Neural cell (in vitro differentiated cells): ENCODE measurements at regions not wholly inside any gene's neighbourhood (a gene's known extent, or its start where the extent isn't known, plus 50 kb on each side); places are given as distances from the start of the nearest gene placed in this dataset.

ENCODE experiments used
- H2AFZ ChIP-seq: fragments of 200-600, 300-800 bp; sonication (generic), shearing (Covaris generic); 2 replicates; pipeline ENCODE4 v1.6.0; 2014; ENCODE audit warnings: low read depth, mild to moderate bottlenecking, antibody characterized with exemption, low read length, moderate library complexity
- H3F3A ChIP-seq: fragments of 200-600 bp; shearing (Covaris generic); 2 replicates; pipeline ENCODE4 v1.6.1; 2016; ENCODE audit warnings: mild to moderate bottlenecking, moderate library complexity, mixed read lengths, antibody characterized with exemption, low read length; ENCODE audit not compliant: insufficient read depth, poor library complexity, severe bottlenecking
- H3K27ac ChIP-seq: fragments of 200-600, 300-800 bp; sonication (generic), shearing (Covaris generic); 2 replicates; pipeline ENCODE4 v1.5.1; 2014; ENCODE audit warnings: mild to moderate bottlenecking, low read length, moderate library complexity
- H3K27me3 ChIP-seq: fragments of 300-800, 200-600 bp; sonication (generic), shearing (Covaris generic); 2 replicates; pipeline ENCODE4 v1.6.0; 2014; ENCODE audit warnings: mild to moderate bottlenecking, low read depth, low read length, moderate library complexity; ENCODE audit not compliant: insufficient read depth
- H3K36me3 ChIP-seq: fragments of 300-800, 200-600 bp; sonication (generic), shearing (Covaris generic); 2 replicates; pipeline ENCODE4 v1.5.1; 2014; ENCODE audit warnings: mild to moderate bottlenecking, antibody characterized with exemption, low read length, moderate library complexity; ENCODE audit not compliant: insufficient read depth
- H3K4me2 ChIP-seq: fragments of 300-800, 200-600 bp; sonication (generic), shearing (Covaris generic); 2 replicates; pipeline ENCODE4 v1.6.0; 2014; ENCODE audit warnings: mild to moderate bottlenecking, low read length
- H3K4me3 ChIP-seq: fragments of 300-800, 200-600 bp; sonication (generic), shearing (Covaris generic); 2 replicates; pipeline ENCODE4 v1.5.1; 2014; ENCODE audit warnings: mild to moderate bottlenecking, low read length, moderate library complexity
- H3K79me2 ChIP-seq: fragments of 200-600 bp; shearing (Covaris generic); replicated peaks from 2 replicates; pipeline ENCODE4 v1.6.0; 2014; ENCODE audit warnings: mild to moderate bottlenecking, low read length, moderate library complexity; ENCODE audit not compliant: insufficient read depth
- H3K9ac ChIP-seq: fragments of 300-800, 200-600 bp; sonication (generic), shearing (Covaris generic); 2 replicates; pipeline ENCODE4 v1.6.1; 2016; ENCODE audit warnings: mild to moderate bottlenecking, low read length, mixed read lengths
- H3K9me2 ChIP-seq: fragments of 200-600 bp; shearing (Covaris generic); 2 replicates; pipeline ENCODE4 v1.6.1; 2016; ENCODE audit warnings: mild to moderate bottlenecking, low read length, mixed read lengths; ENCODE audit not compliant: insufficient read depth
- H3K9me3 ChIP-seq: fragments of 200-600, 300-800 bp; sonication (generic), shearing (Covaris generic); 2 replicates; pipeline ENCODE4 v1.6.1; 2016; ENCODE audit warnings: mild to moderate bottlenecking, mixed run types, low read length, moderate library complexity, mixed read lengths
- H4K20me1 ChIP-seq: fragments of 200-600 bp; shearing (Covaris generic); 2 replicates; pipeline ENCODE4 v1.6.1; 2016; ENCODE audit warnings: mild to moderate bottlenecking, mixed run types; ENCODE audit not compliant: insufficient read depth
- CTCF ChIP-seq: fragments of 450-650 bp; IDR thresholded peaks from 2 replicates; pipeline ENCODE4 v1.5.1; 2014; ENCODE audit warnings: antibody characterized with exemption, mild to moderate bottlenecking, moderate library complexity; ENCODE audit not compliant: poor library complexity, severe bottlenecking
- EP300 ChIP-seq: fragments of 450-650 bp; conservative IDR thresholded peaks from 2 replicates; pipeline ENCODE4 v1.6.1; 2014; ENCODE audit warnings: antibody characterized with exemption, mild to moderate bottlenecking, moderate library complexity; ENCODE audit not compliant: poor library complexity, severe bottlenecking
- EZH2 ChIP-seq: fragments of 200-600, 300-800 bp; shearing (Covaris generic), sonication (generic); IDR thresholded peaks from 2 replicates; pipeline ENCODE4 v1.6.1; 2014; ENCODE audit warnings: antibody characterized with exemption, low read length, borderline replicate concordance, mild to moderate bottlenecking; ENCODE audit not compliant: insufficient read depth, poor library complexity, severe bottlenecking
- MXI1 ChIP-seq: fragments of 450-650 bp; conservative IDR thresholded peaks from 2 replicates; pipeline ENCODE4 v1.6.1; 2014; ENCODE audit warnings: antibody characterized with exemption, mild to moderate bottlenecking; ENCODE audit not compliant: poor library complexity, severe bottlenecking
- POLR2AphosphoS5 ChIP-seq: IDR thresholded peaks from 2 replicates; pipeline ENCODE4 v1.6.1; 2012
- RAD21 ChIP-seq: fragments of 450-650 bp; conservative IDR thresholded peaks from 2 replicates; pipeline ENCODE4 v1.6.1; 2014; ENCODE audit warnings: antibody characterized with exemption, mild to moderate bottlenecking, moderate library complexity
- REST ChIP-seq: IDR thresholded peaks from 2 replicates; pipeline ENCODE4 v1.6.1; 2012; ENCODE audit warnings: borderline replicate concordance
- SMC3 ChIP-seq: fragments of 450-650 bp; conservative IDR thresholded peaks from 2 replicates; pipeline ENCODE4 v1.6.1; 2014; ENCODE audit warnings: antibody characterized with exemption, mild to moderate bottlenecking, moderate library complexity; ENCODE audit not compliant: poor library complexity
- TAF1 ChIP-seq: IDR thresholded peaks from 2 replicates; pipeline ENCODE4 v1.6.1; 2012; ENCODE audit warnings: low read depth

- Histone ChIP-seq H3K4me3 (no peak overlapping the region), H3K9ac (no peak overlapping the region), H3K9me2 (no peaks in the 10 kb centered on the region), H3F3A (no peaks in the 10 kb centered on the region), H4K20me1 (no peaks in the 10 kb centered on the region), H3K27me3 (no peaks in the 10 kb centered on the region), H2AFZ (no peak overlapping the region), H3K36me3 (no peaks in the 10 kb centered on the region), H3K9me3 (no peaks in the 10 kb centered on the region), H3K79me2 (no peaks in the 10 kb centered on the region), H3K4me2 (no peak overlapping the region), H3K27ac (no peak overlapping the region)
- TF ChIP-seq SMC3 (no peak), REST (no peak), TAF1 (no peak), EP300 (no peak), EZH2 (no peak), RAD21 (no peak), MXI1 (no peak), CTCF (no peak), POLR2AphosphoS5 (no peak)
These were observed 807.1 kb upstream of the AMELY start for GRCh38 chrY:7718626-7719025.

GRCh38 chrY:7718126-7718525 lies 806.6 kb upstream of the AMELY start:
- H3K27ac ChIP-seq: no peak overlapping the region
- H3K9ac ChIP-seq: no peak overlapping the region
- no peaks in the 10 kb centered on the region for H4K20me1 ChIP-seq
- H3K9me2 ChIP-seq: no peaks in the 10 kb centered on the region
- H3K9me3 ChIP-seq: no peaks in the 10 kb centered on the region
- no peak overlapping the region for H3K4me3 ChIP-seq
- no peaks in the 10 kb centered on the region for H3K27me3 ChIP-seq
- H3K4me2 ChIP-seq: no peak overlapping the region
- H3K36me3 ChIP-seq: no peaks in the 10 kb centered on the region
- H3K79me2 ChIP-seq: no peaks in the 10 kb centered on the region
- no peaks in the 10 kb centered on the region for H3F3A ChIP-seq
- no peak overlapping the region for H2AFZ ChIP-seq
- TF ChIP-seq POLR2AphosphoS5: no peak
- no peak for TF ChIP-seq CTCF
- TF ChIP-seq TAF1: no peak
- TF ChIP-seq EP300: no peak
- TF ChIP-seq MXI1: no peak
- TF ChIP-seq RAD21: no peak
- TF ChIP-seq EZH2: no peak
- no peak for TF ChIP-seq SMC3
- TF ChIP-seq REST: no peak
